ENCODE measurements at regions not wholly inside any gene's neighbourhood (a gene's known extent, or its start where the extent isn't known, plus 50 kb on each side); places are given as distances from the start of the nearest gene placed in this dataset.

DNA sequence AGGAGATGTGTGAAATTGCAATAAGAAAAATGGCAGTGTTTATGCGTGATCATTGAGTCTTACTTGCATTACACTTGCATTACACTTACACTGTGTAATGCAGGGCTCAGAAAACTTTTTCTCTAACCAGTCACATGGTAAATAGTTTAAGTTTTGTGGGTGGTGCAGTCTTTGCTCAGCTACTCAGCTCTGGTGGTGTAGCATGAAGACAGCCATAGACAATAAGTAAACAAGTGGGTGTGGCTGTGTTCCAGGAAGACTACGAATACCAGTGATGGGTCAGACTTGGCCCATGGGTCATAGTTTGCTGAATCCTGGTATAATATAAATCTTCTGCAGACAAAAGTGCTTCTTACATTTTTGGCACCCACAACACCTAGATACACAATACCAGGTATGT lies 115.6 kb upstream of the CYP1B1 start:
- Histone ChIP-seq H2BK20ac (ENCODE audit: low read depth, low read length, poor library complexity, severe bottlenecking) (no peak overlapping the region), H3T11ph (ENCODE audit: low read length) (no peak overlapping the region), H3K9ac (ENCODE audit: extremely low read depth, insufficient read length, low read length) (no peak overlapping the region), H3K4ac (ENCODE audit: low read depth, low read length) (no peak overlapping the region), H3K4me2 (ENCODE audit: insufficient read depth, insufficient read length, low read length) (no peak overlapping the region), H3K56ac (ENCODE audit: insufficient read length, low read depth, low read length) (no peak overlapping the region), H3K23me2 (ENCODE audit: insufficient read length, low read depth, low read length, poor library complexity, severe bottlenecking) (no peaks in the 10 kb centered on the region), H3K14ac (ENCODE audit: insufficient read depth, low read length) (no peak overlapping the region), H3K9me3 (ENCODE audit: control insufficient read depth, low read depth, low read length) (no peaks in the 10 kb centered on the region), H2AFZ (ENCODE audit: low read length) (no peak overlapping the region), H3K79me1 (ENCODE audit: insufficient read depth, low read depth, low read length, poor library complexity, severe bottlenecking) (no peaks in the 10 kb centered on the region), H2BK5ac (ENCODE audit: insufficient read length, low read length) (no peak overlapping the region), H4K5ac (ENCODE audit: insufficient read length, low read depth, low read length) (no peak overlapping the region), H2AK5ac (ENCODE audit: insufficient read length, low read length) (no peak overlapping the region), H2BK12ac (ENCODE audit: insufficient read length, low read depth, low read length) (no peak overlapping the region), H2BK120ac (ENCODE audit: low read depth, low read length, poor library complexity, severe bottlenecking) (no peak overlapping the region), H3K4me1 (ENCODE audit: insufficient read depth, low read length) (0 out of 2 replicates have a peak, but pooled peaks cover 8% of the 10 kb centered on the region), H4K91ac (ENCODE audit: insufficient read length, low read depth, low read length) (no peak overlapping the region), H3K27ac (ENCODE audit: insufficient read length, low read depth, low read length) (no peak overlapping the region), H4K20me1 (ENCODE audit: control insufficient read depth, insufficient read depth, insufficient read length) (no peaks in the 10 kb centered on the region), H3K23ac (ENCODE audit: insufficient read length, low read depth, low read length) (no peak overlapping the region), H3K18ac (ENCODE audit: insufficient read length, low read depth, low read length) (no peak overlapping the region), H3K79me2 (ENCODE audit: insufficient read depth, low read length) (no peaks in the 10 kb centered on the region), H2BK15ac (ENCODE audit: low read depth, low read length) (no peak overlapping the region), H3K27me3 (ENCODE audit: insufficient read depth, low read length) (no peaks in the 10 kb centered on the region), H4K8ac (replicated peaks; ENCODE audit: insufficient read length, low read depth, low read length) (no peak overlapping the region)
- Mint-ChIP-seq H3K36me3 (ENCODE audit: insufficient read depth in 1 of 3, low read depth in 3 of 3) (no peaks in the 10 kb centered on the region), H3K9me3 (no peaks in the 10 kb centered on the region), H3K27ac (no peak overlapping the region), H3K4me3 (no peak overlapping the region), H3K4me1 (peaks cover 12 to 15% of the 10 kb centered on the region in 2 experiments), H3K27me3 (ENCODE audit: low read depth) (no peaks in the 10 kb centered on the region; the same call in none of the 2 replicates)
- no peak for DNase-seq
- TF ChIP-seq, protein P1, sequence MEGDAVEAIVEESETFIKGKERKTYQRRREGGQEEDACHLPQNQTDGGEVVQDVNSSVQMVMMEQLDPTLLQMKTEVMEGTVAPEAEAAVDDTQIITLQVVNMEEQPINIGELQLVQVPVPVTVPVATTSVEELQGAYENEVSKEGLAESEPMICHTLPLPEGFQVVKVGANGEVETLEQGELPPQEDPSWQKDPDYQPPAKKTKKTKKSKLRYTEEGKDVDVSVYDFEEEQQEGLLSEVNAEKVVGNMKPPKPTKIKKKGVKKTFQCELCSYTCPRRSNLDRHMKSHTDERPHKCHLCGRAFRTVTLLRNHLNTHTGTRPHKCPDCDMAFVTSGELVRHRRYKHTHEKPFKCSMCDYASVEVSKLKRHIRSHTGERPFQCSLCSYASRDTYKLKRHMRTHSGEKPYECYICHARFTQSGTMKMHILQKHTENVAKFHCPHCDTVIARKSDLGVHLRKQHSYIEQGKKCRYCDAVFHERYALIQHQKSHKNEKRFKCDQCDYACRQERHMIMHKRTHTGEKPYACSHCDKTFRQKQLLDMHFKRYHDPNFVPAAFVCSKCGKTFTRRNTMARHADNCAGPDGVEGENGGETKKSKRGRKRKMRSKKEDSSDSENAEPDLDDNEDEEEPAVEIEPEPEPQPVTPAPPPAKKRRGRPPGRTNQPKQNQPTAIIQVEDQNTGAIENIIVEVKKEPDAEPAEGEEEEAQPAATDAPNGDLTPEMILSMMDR (conservative IDR thresholded peaks at IDR 0.05): no peak
- WGBS (ENCODE audit: extremely low coverage, insufficient read length, low lambda C conversion rate): 100% methylated on average over 1 of the region's 2 CpGs
